NCI-H69 (cell line): ENCODE measurements at regions not wholly inside any gene's neighbourhood (a gene's known extent, or its start where the extent isn't known, plus 50 kb on each side); places are given as distances from the start of the nearest gene placed in this dataset.

Source experiments
- DNase-seq: peaks from one replicate; lab custom pipeline; 2025; lab: John Stamatoyannopoulos, UW

GRCh38 chr17:68660302-68660701, 59.1 kb upstream of the FAM20A start:
- no peak for DNase-seq

DNA sequence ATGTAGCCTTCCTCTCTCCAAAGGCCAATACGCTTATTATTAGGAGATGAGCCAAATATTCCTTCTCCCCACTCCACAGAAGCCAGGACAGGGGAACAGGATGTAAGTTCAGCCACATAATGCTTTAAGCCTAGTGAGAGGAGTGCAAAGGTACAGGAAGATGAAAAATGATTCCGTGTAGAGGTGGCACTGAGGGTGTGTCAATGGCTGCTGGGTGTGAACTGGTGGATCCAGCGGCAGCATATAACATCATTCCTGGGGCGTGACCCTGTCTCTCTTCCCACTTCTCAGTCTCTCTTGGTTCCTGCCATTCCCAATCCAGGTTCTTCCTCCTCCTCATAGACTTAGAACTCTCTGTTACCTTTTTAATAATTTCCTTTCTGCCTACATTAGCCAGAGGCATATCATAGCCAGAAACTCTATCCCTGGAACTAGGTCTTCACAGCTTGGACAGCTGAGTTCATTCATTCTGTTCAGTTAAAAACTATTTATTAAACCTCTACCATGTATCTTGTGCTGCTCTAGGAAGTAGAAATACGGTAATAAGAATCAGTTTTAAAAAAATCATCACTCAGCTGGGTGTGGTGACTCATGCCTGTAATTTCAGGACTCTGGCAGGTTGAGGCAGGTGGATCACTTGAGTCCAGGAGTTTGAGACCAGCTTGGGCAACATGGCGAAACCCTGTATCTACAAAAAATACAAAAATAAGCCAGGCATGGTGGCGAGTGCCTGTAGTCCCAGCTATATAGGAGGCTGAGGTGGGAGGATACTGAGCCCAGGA, 58.0 kb upstream of the FAM20A start:
- peak; percentile 25 for DNase-seq

DNA sequence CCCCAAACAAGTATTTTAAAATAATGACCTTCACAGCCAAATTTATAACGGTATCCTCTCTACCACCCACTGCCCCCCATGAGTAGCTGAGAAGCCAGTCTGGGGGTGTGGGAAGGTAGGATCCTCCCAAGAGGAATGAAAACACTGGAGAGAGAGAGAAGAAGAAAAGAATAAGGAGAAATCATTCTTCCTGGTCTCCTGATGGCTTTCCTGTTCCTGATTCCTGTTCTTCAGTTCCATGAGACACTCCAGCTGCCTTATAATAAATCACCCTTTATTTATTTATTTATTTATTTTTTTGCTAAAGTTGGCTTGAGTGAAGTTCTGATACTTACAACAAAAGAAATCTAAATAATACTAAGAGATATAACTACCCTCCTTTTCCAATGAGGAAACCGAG, 56.4 kb upstream of the FAM20A start:
- no peak for DNase-seq

- DNase-seq = no peak
These were observed 56.0 kb upstream of the FAM20A start for GRCh38 chr17:68657166-68657565.

- no peak for DNase-seq
These were observed 55.5 kb upstream of the FAM20A start for GRCh38 chr17:68656666-68657065.
